AML-193 (cell line): ENCODE measurements at regions not wholly inside any gene's neighbourhood (a gene's known extent, or its start where the extent isn't known, plus 50 kb on each side); places are given as distances from the start of the nearest gene placed in this dataset.

Experiments used
- DNase-seq, 2 experiments: peaks; one replicate each; lab custom pipeline; 2025; lab: John Stamatoyannopoulos, UW

GRCh38 chr4:20592663-20593062 lies 107.6 kb upstream of the PACRGL start:
- no peak for DNase-seq

- DNase-seq, result no peak
Observed at GRCh38 chr4:20598626-20599025, 101.6 kb upstream of the PACRGL start.

- DNase-seq, result no peak
Observed at GRCh38 chr4:20603671-20604313, 96.5 kb upstream of the PACRGL start.

- DNase-seq, result no peak
Observed at GRCh38 chr4:20612313-20612712, 87.9 kb upstream of the PACRGL start.

GRCh38 chr4:20614816-20615215 lies 85.4 kb upstream of the PACRGL start:
- DNase-seq, result no peak

- DNase-seq, result no peak
Observed at GRCh38 chr4:20615486-20616260, 84.6 kb upstream of the PACRGL start.

GRCh38 chr4:20616313-20616712 lies 83.9 kb upstream of the PACRGL start:
- DNase-seq, result no peak

GRCh38 chr4:20616848-20617247 lies 83.4 kb upstream of the PACRGL start:
- no peak for DNase-seq

- no peak for DNase-seq
Observed at GRCh38 chr4:20617678-20618396, 82.4 kb upstream of the PACRGL start.

GRCh38 chr4:20618731-20619130 lies 81.5 kb upstream of the PACRGL start:
- DNase-seq, result no peak

GRCh38 chr4:20621476-20621875 lies 78.8 kb upstream of the PACRGL start:
- DNase-seq, result no peak

GRCh38 chr4:20622701-20623100 lies 77.6 kb upstream of the PACRGL start:
- no peak for DNase-seq

GRCh38 chr4:20623939-20624338 lies 76.3 kb upstream of the PACRGL start:
- DNase-seq, result peak in 1 of 2 experiments; percentile 16

GRCh38 chr4:20624793-20625374 lies 75.4 kb upstream of the PACRGL start:
- no peak for DNase-seq

GRCh38 chr4:20625426-20625825 lies 74.8 kb upstream of the PACRGL start:
- peak; percentile 41 to 49 for DNase-seq

GRCh38 chr4:20626326-20627005 lies 73.8 kb upstream of the PACRGL start:
- DNase-seq, result no peak

- DNase-seq, result no peak
Observed at GRCh38 chr4:20627866-20628265, 72.4 kb upstream of the PACRGL start.

GRCh38 chr4:20629186-20630106 lies 70.8 kb upstream of the PACRGL start:
- peak; percentile 3 to 20 for DNase-seq

GRCh38 chr4:20638825-20639224 lies 61.4 kb upstream of the PACRGL start:
- no peak for DNase-seq

- no peak for DNase-seq
Observed at GRCh38 chr4:20639346-20639745, 60.9 kb upstream of the PACRGL start.

GRCh38 chr4:20640989-20641388 lies 59.3 kb upstream of the PACRGL start:
- no peak for DNase-seq
